ENCODE measurements at regions not wholly inside any gene's neighbourhood (a gene's known extent, or its start where the extent isn't known, plus 50 kb on each side); places are given as distances from the start of the nearest gene placed in this dataset.

- no peak for TF ChIP-seq GATA2 (IDR thresholded peaks at IDR 0.05; ENCODE audit: low read depth, low read length)
- TF ChIP-seq GATA3 (IDR thresholded peaks at IDR 0.05; ENCODE audit: low read depth, low read length) = no peak
These were observed 76.6 kb upstream of the FZD7 start for GRCh38 chr2:201957091-201957490.

Data from SH-SY5Y (cell line).